SIG-M5 treated with dmso at 0.1 percent for 504 hours (cell line): ENCODE measurements at regions not wholly inside any gene's neighbourhood (a gene's known extent, or its start where the extent isn't known, plus 50 kb on each side); places are given as distances from the start of the nearest gene placed in this dataset.
"Not testable (repeated sequence)": the region's sequence is repeated elsewhere in the genome, so short reads cannot be mapped to it uniquely, and the experiment has no call there.

Experiments used
- DNase-seq: peaks from one replicate; lab custom pipeline; 2025; ENCODE audit not compliant: unreplicated experiment; lab: John Stamatoyannopoulos, UW

- not testable (repeated sequence) for DNase-seq
Measured at GRCh38 chr14:97068293-97068692, 271.1 kb downstream of the VRK1 start.

GRCh38 chr14:97070259-97070658 lies 273.1 kb downstream of the VRK1 start:
- no peak for DNase-seq

GRCh38 chr14:97071177-97071576 lies 274.0 kb downstream of the VRK1 start:
- no peak for DNase-seq

GRCh38 chr14:97073622-97074021 lies 276.4 kb downstream of the VRK1 start:
- no peak for DNase-seq

- no peak for DNase-seq
Measured at GRCh38 chr14:97074456-97074855, 277.3 kb downstream of the VRK1 start.

GRCh38 chr14:97074856-97075255 lies 277.7 kb downstream of the VRK1 start:
- no peak for DNase-seq

- peak; percentile 40 for DNase-seq
Measured at GRCh38 chr14:97077253-97077653, 280.1 kb downstream of the VRK1 start.

GRCh38 chr14:97077687-97078086 lies 280.5 kb downstream of the VRK1 start:
- no peak for DNase-seq

- no peak for DNase-seq
Measured at GRCh38 chr14:97080991-97081390, 283.8 kb downstream of the VRK1 start.

- no peak for DNase-seq
Measured at GRCh38 chr14:97095269-97095668, 298.1 kb downstream of the VRK1 start.

GRCh38 chr14:97097296-97097695 lies 300.1 kb downstream of the VRK1 start:
- no peak for DNase-seq

- no peak for DNase-seq
Measured at GRCh38 chr14:97100306-97100705, 303.1 kb downstream of the VRK1 start.

- DNase-seq: no peak
Measured at GRCh38 chr14:97101561-97101960, 304.4 kb downstream of the VRK1 start.

GRCh38 chr14:97104029-97104428 lies 306.8 kb downstream of the VRK1 start:
- DNase-seq: no peak

- DNase-seq: no peak
Measured at GRCh38 chr14:97106166-97106565, 309.0 kb downstream of the VRK1 start.

GRCh38 chr14:97106609-97107008 lies 309.4 kb downstream of the VRK1 start:
- no peak for DNase-seq

GRCh38 chr14:97107080-97107479 lies 309.9 kb downstream of the VRK1 start:
- no peak for DNase-seq

- DNase-seq: no peak
Measured at GRCh38 chr14:97107760-97108159, 310.6 kb downstream of the VRK1 start.

GRCh38 chr14:97109234-97109633 lies 312.1 kb downstream of the VRK1 start:
- no peak for DNase-seq

GRCh38 chr14:97113339-97113738 lies 316.2 kb downstream of the VRK1 start:
- DNase-seq: no peak

GRCh38 chr14:97116546-97116945 lies 319.4 kb downstream of the VRK1 start:
- no peak for DNase-seq

GRCh38 chr14:97117693-97118092 lies 320.5 kb downstream of the VRK1 start:
- DNase-seq: no peak

GRCh38 chr14:97120204-97120603 lies 323.0 kb downstream of the VRK1 start:
- no peak for DNase-seq

GRCh38 chr14:97120611-97121031 lies 323.4 kb downstream of the VRK1 start:
- no peak for DNase-seq
